ENCODE measurements at regions not wholly inside any gene's neighbourhood (a gene's known extent, or its start where the extent isn't known, plus 50 kb on each side); places are given as distances from the start of the nearest gene placed in this dataset.

DNA sequence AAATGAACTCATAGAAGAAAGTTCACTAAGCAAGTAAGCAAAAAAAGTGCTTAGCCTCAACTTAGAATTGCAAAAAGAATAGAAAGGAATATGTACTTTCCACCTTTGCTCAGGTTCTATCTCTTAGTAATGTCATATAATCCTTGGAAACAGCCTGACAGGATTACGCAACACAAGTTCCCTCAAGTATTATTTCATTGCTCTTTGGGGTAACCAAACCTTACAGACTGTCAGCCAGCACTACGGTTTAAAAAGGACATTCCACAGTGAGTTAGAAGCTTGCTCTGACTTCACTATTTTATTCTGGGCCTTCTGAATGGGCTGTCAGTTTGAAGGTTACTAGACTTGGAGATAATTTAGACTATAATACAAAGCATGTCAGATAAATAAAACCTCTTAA lies 264.0 kb downstream of the ATXN7L3B start:
- no peak for DNase-seq

DNA sequence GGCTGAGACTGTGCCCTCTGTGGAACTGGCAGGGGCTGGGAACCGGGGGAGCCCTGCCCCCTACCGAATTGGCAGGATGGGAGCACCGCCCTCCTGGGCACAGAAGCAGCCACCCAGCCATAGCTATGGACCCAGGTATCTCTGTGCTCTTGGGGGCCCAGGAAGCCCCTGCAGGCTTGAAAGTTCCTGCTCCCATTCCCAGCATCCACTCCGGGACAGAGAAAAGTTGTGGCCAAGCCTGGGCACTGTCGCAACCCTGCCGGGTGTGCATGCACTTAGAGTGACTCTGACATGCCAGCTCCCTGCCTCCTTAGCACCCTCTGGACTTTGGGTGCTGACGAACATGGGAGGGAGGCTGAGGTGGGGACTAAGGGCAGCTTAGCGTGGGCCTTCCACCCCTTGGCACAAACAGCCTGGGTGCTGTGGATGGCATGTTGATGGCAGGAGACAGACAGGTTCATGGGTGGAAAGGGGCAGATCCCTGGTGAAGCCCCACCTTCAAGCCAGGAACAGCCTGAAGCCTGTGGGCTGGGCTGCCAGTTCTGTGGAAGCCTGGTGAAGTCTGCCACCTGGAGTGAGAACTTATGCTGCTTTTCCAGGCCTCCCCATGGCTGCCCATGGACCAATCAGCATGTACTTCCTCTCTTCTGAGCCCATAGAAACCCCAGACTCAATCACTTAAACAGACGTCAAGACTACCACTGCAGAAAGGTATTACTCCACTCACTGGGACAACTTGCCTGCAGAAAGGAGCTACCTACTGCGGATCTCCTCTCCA lies 279.0 kb downstream of the ATXN7L3B start:
- no peak for DNase-seq

DNA sequence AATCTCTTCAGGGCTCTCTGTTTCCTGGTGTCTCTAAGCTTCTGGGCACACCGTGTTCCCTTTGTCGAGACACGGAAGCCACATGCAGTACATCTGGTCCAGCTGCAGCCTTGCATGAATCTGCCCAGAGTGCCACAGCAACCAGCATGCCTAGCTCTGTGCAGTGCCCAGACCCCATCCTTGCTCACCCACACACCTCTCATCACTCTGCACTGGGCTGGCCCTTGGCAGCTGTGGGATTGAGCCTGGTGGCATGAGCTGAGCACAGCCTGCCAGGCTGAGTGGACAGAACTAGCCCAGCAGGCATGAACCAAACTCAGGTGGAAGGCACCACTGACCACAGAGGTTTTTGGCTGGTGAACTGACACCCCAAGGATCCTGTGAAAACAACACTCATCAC lies 279.9 kb downstream of the ATXN7L3B start:
- DNase-seq, result no peak

DNA sequence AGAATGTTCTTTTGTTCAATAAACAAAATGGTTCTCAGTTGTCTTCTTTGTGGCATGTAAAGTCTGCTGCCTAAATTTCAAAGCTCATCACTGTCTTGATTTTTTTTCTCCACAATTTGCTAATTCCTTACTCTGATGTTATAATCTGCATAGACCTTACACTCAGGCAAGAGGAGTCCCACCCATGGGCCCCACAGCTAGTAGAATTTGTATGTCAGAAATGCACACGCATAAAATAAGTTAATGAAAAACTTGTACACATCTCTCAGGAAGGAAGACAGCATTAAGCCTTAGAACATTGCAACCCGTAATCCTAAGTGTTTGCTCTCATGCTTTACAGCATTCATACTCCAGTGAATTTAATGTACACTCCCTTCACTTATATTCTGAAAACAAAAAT lies 280.8 kb downstream of the ATXN7L3B start:
- no peak for DNase-seq

DNA sequence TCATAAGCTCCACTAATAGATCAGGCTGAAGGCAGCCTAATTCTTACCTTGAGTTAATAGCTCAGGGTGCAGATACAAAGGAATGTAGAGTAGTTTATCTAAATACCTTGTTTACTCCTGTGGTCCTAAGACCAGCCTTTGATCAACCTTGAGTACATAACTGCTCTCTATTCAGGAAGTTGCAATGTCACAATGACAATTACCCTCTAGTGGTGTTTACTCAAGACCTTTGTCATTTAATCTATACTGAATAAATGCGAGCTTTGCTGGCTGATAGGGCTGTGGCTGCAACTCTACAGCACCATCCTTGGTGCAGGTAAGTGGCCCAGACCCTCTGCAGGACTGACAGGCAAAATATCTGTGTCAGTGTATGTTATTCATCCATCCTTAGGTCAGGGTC lies 282.7 kb downstream of the ATXN7L3B start:
- DNase-seq, result no peak

DNA sequence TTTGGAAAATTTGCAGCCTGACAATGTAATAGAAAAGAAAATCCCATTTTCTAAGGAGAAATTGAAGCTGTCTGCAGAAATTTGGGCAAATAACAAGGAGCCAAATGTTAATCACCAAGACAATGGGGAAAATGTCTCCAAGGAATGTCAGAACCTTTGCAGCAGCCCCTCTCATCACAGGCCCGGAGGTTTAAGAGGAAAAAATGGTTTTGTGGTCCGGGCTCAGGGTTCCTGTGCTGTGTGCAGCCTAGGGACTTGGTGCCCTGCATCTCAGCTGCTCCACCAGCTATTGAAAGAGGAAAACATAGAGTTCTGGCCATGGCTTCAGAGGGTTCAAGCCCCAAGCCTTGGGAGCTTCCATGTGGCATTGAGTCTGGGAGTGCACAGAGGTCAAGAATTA lies 298.9 kb downstream of the ATXN7L3B start:
- DNase-seq, result no peak

GRCh38 chr12:74846116-74846515 lies 308.5 kb downstream of the ATXN7L3B start:
- no peak for DNase-seq

GRCh38 chr12:74847169-74847568 lies 309.5 kb downstream of the ATXN7L3B start:
- DNase-seq, result no peak

DNA sequence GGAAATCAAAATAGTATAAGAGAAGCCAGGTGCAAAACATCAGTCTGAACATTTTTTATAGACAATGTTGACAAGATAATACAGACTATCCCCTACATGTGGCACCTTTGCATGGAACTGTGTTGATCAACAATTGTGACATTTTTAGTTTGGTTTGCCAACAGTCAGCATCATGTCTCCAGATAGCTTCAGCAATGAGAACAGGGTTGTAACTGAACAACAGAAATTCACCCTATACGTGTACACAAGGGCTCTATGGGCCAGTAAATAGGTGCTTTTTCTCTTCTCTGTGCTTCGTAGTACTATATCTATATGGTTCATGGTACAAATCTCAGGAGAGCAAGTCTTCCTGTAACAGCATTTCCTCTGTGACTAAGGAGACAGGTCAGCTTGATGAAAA lies 310.4 kb downstream of the ATXN7L3B start:
- DNase-seq, result no peak

- no peak for DNase-seq
Observed at GRCh38 chr12:74849801-74850200, 312.2 kb downstream of the ATXN7L3B start.

DNA sequence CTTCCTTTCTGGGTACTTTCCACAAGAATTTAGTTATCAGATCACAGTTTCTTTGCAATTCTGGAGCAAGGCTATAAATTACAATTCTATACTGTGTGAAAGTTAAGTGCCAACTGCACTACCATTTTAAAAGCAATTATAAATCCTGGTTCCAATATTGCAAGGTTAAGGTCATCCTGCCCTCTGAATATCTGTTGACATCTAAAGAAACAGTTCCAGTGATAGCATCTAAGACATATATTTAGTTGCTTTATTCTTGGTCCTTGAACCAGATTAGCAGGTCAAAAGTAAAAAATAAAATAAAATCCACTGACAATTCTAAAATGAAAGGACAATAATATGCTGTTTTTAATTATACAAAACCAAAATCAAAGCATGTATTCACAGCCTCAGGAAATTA lies 334.2 kb downstream of the ATXN7L3B start:
- DNase-seq, result no peak

GRCh38 chr12:74885775-74886174 lies 323.9 kb downstream of the KCNC2 start:
- DNase-seq, result no peak

DNA sequence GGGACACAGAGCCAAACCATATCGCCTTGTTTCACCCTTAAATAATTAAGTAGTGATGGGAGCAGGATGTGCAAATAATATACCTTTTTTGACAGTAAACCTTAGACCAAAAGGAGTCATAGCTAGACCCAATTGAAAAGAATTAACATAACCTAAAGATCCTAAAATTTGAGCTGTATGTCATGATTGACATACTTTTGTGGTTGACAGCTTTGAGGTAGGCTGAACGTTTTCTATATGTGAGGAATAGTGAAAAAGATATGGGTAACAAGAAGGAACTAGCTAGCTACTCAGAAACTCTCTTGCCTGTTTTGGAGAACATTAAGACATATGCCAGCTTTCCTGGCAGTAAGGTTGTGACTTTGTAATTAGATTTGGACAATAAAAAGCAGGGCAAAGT lies 320.6 kb downstream of the KCNC2 start:
- no peak for DNase-seq

GRCh38 chr12:74889563-74890236 lies 319.9 kb downstream of the KCNC2 start:
- DNase-seq, result no peak

DNA sequence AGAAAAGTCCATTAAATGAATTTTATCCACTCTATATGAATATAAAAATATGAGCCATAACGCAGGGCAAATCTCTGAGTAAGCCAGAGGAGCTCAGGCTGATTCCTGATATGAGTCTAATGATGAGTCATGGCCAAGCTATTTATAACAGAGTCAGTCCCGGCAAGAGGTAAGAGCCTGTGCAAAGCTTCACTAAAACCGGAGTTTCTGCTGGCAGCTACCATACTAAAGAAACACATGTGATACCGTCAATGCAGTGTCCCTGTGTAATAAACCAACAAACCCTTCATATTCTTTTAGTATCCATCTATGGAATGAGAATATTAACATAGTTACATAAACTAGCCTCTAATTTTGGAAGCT lies 319.4 kb downstream of the KCNC2 start:
- DNase-seq, result peak in 11 of 56 donors; percentile 2 to 60 (median 10)

- DNase-seq, result no peak
Observed at GRCh38 chr12:74891083-74891668, 318.5 kb downstream of the KCNC2 start.

GRCh38 chr12:74892057-74892633 lies 317.5 kb downstream of the KCNC2 start:
- DNase-seq, result peak in 1 of 56 donors; percentile 5

- no peak for DNase-seq
Observed at GRCh38 chr12:74896186-74896585, 313.5 kb downstream of the KCNC2 start.

- no peak for DNase-seq
Observed at GRCh38 chr12:74897425-74898211, 312.0 kb downstream of the KCNC2 start.

GRCh38 chr12:74899031-74899829 lies 310.4 kb downstream of the KCNC2 start:
- no peak for DNase-seq

DNA sequence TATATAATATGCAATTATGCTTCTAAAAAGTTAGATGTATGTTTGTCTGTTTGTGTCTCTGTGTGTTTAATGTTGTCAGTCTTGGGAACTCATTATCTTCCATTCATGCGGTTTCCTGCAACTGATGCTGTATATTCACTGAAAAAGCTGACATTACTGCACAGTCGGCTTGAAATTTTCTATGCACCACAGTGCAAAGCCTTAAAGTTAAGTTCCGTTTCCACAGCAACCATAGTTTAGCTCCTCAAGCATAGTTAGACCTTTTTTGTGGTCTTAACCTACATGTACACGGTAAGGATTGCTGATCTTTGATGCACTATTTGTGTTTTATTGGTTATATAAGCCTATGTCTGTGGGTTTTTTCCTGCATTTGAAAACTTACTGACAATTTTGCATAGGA lies 309.4 kb downstream of the KCNC2 start:
- DNase-seq, result no peak

Data from nucleus accumbens (tissue), 56 donors.